ENCODE measurements at regions not wholly inside any gene's neighbourhood (a gene's known extent, or its start where the extent isn't known, plus 50 kb on each side); places are given as distances from the start of the nearest gene placed in this dataset.

DNA sequence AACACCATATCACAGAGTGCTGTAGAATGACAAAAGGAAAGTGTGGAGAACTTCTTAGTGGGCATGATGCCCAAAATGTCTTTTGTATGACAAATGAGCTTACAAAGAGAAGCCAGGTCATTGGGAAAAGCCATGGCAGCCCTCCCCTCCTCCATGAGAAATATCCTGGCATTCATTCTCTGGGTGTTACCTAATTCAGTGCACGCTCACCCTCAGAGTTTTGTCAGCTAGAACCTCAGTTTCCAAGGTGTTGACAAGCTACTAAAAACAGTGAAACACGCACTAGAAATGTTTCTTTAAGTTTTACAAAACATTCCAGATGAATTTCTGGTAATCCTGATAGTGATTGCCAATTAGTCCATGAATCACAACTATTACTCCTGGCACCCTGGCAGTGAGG, 105.4 kb upstream of the FSHB start:
- TF ChIP-seq CTCF (IDR thresholded peaks at IDR 0.05; ENCODE audit: control insufficient read depth, extremely low read depth, insufficient read depth): no peak
- DNase-seq (ENCODE audit: low read depth): no peak
- no peak overlapping the region for H3K4me3 ChIP-seq (ENCODE audit: low read depth, low read length)

GRCh38 chr11:30128269-30128932, 102.4 kb upstream of the FSHB start:
- no peak overlapping the region for H3K4me3 ChIP-seq (ENCODE audit: low read depth, low read length)
- peak; percentile 81 for TF ChIP-seq CTCF (IDR thresholded peaks at IDR 0.05; ENCODE audit: control insufficient read depth, extremely low read depth, insufficient read depth)
- DNase-seq (ENCODE audit: low read depth): peak; percentile 38

- DNase-seq (ENCODE audit: low read depth): peak; percentile 41
- peak; percentile 79 for TF ChIP-seq CTCF (IDR thresholded peaks at IDR 0.05; ENCODE audit: control insufficient read depth, extremely low read depth, insufficient read depth)
Observed at GRCh38 chr11:30131535-30131934, 99.3 kb upstream of the FSHB start.

DNA sequence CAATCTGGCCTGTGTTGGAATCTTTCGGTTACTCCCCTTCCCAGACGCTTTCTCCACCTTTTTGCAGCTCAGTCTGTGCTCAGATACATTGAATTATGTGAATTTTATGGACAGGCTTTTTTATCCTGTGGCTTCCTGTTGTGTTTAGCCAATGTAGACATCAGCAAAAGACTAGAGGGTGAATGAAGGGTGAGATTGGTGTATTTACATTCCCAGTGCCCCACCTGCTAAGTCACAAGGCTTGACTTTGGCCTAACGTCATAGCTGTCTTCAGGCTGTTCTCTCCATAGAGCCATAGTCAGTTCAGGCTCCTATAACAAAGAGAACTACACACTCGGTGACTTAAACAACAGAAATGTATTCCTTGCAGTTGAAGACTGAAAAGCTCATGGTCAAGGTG, 97.5 kb upstream of the FSHB start:
- no peak for TF ChIP-seq CTCF (IDR thresholded peaks at IDR 0.05; ENCODE audit: control insufficient read depth, extremely low read depth, insufficient read depth)
- DNase-seq (ENCODE audit: low read depth): no peak
- no peak overlapping the region for H3K4me3 ChIP-seq (ENCODE audit: low read depth, low read length)

More at GRCh38 chr11:30131535-30131934, 99.3 kb upstream of the FSHB start:
- H3K4me3 ChIP-seq (ENCODE audit: low read depth, low read length): no peak overlapping the region

GRCh38 chr11:30143098-30143705, 87.6 kb upstream of the FSHB start:
- peak; percentile 65 for TF ChIP-seq CTCF (IDR thresholded peaks at IDR 0.05; ENCODE audit: control insufficient read depth, extremely low read depth, insufficient read depth)
- no peak overlapping the region for H3K4me3 ChIP-seq (ENCODE audit: low read depth, low read length)
- DNase-seq (ENCODE audit: low read depth): no peak

GRCh38 chr11:30147293-30147692, 83.5 kb upstream of the FSHB start:
- TF ChIP-seq CTCF (IDR thresholded peaks at IDR 0.05; ENCODE audit: control insufficient read depth, extremely low read depth, insufficient read depth): no peak
- H3K4me3 ChIP-seq (ENCODE audit: low read depth, low read length): no peak overlapping the region
- DNase-seq (ENCODE audit: low read depth): no peak

GRCh38 chr11:30149998-30150397, 80.8 kb upstream of the FSHB start:
- DNase-seq (ENCODE audit: low read depth): no peak
- TF ChIP-seq CTCF (IDR thresholded peaks at IDR 0.05; ENCODE audit: control insufficient read depth, extremely low read depth, insufficient read depth): no peak
- H3K4me3 ChIP-seq (ENCODE audit: low read depth, low read length): no peak overlapping the region
